ENCODE measurements at regions not wholly inside any gene's neighbourhood (a gene's known extent, or its start where the extent isn't known, plus 50 kb on each side); places are given as distances from the start of the nearest gene placed in this dataset.

- Histone ChIP-seq H3K4me1 (ENCODE audit: insufficient read depth, low read length) (no peaks in the 10 kb centered on the region), H3K36me3 (ENCODE audit: insufficient read depth, low read length) (no peaks in the 10 kb centered on the region), H3K79me2 (ENCODE audit: insufficient read depth, low read length) (no peaks in the 10 kb centered on the region), H3K9ac (ENCODE audit: low read length) (no peak overlapping the region), H3K27me3 (ENCODE audit: insufficient read depth, low read length) (no peaks in the 10 kb centered on the region), H3K4me2 (ENCODE audit: low read length) (no peak overlapping the region), H3K9me3 (ENCODE audit: insufficient read depth, low read depth, low read length) (no peaks in the 10 kb centered on the region), H3K27ac (ENCODE audit: low read depth, low read length) (no peak overlapping the region), H3K4me3 (ENCODE audit: insufficient read depth, low read depth, low read length) (no peak overlapping the region), H4K20me1 (ENCODE audit: insufficient read depth, low read length) (no peaks in the 10 kb centered on the region), H2AFZ (ENCODE audit: low read depth, low read length) (no peak overlapping the region)
- DNase-seq (ENCODE audit: low read depth) (no peak), FAIRE-seq (no peak)
- H3K27ac Mint-ChIP-seq (ENCODE audit: unreplicated experiment): no peak overlapping the region
- H3K9me3 Mint-ChIP-seq (ENCODE audit: unreplicated experiment): peaks cover 3% of the 10 kb centered on the region
- no peaks in the 10 kb centered on the region for H3K4me1 Mint-ChIP-seq (ENCODE audit: low read depth, unreplicated experiment)
- H3K36me3 Mint-ChIP-seq (ENCODE audit: low read depth, unreplicated experiment): no peaks in the 10 kb centered on the region
- H3K27me3 Mint-ChIP-seq (ENCODE audit: low read depth, unreplicated experiment): peaks cover 2% of the 10 kb centered on the region
- no peak overlapping the region for H3K4me3 Mint-ChIP-seq (ENCODE audit: unreplicated experiment)
- TF ChIP-seq EZH2 (IDR thresholded peaks at IDR 0.05; ENCODE audit: insufficient read depth, low read length) (no peak), CTCF (IDR thresholded peaks at IDR 0.05; ENCODE audit: insufficient read depth, low read depth, low read length) (no peak)
These were observed 408.4 kb upstream of the EPHA7 start for GRCh38 chr6:93827728-93828127.

GRCh38 chr6:93825950-93826349, 406.6 kb upstream of the EPHA7 start:
- Mint-ChIP-seq H3K27ac (ENCODE audit: unreplicated experiment) (no peak overlapping the region), H3K36me3 (ENCODE audit: low read depth, unreplicated experiment) (no peaks in the 10 kb centered on the region), H3K27me3 (ENCODE audit: low read depth, unreplicated experiment) (no peaks in the 10 kb centered on the region), H3K4me1 (ENCODE audit: low read depth, unreplicated experiment) (no peaks in the 10 kb centered on the region), H3K4me3 (ENCODE audit: unreplicated experiment) (no peak overlapping the region), H3K9me3 (ENCODE audit: unreplicated experiment) (no peaks in the 10 kb centered on the region)
- Histone ChIP-seq H4K20me1 (ENCODE audit: insufficient read depth, low read length) (no peaks in the 10 kb centered on the region), H3K9me3 (ENCODE audit: insufficient read depth, low read depth, low read length) (no peaks in the 10 kb centered on the region), H3K4me2 (ENCODE audit: low read length) (no peak overlapping the region), H3K79me2 (ENCODE audit: insufficient read depth, low read length) (no peaks in the 10 kb centered on the region), H2AFZ (ENCODE audit: low read depth, low read length) (no peak overlapping the region), H3K27ac (ENCODE audit: low read depth, low read length) (no peak overlapping the region), H3K36me3 (ENCODE audit: insufficient read depth, low read length) (no peaks in the 10 kb centered on the region), H3K9ac (ENCODE audit: low read length) (no peak overlapping the region), H3K27me3 (ENCODE audit: insufficient read depth, low read length) (no peaks in the 10 kb centered on the region), H3K4me1 (ENCODE audit: insufficient read depth, low read length) (no peaks in the 10 kb centered on the region), H3K4me3 (ENCODE audit: insufficient read depth, low read depth, low read length) (no peak overlapping the region)
- DNase-seq (ENCODE audit: low read depth) (no peak), FAIRE-seq (no peak)
- TF ChIP-seq CTCF (IDR thresholded peaks at IDR 0.05; ENCODE audit: insufficient read depth, low read depth, low read length) (no peak), EZH2 (IDR thresholded peaks at IDR 0.05; ENCODE audit: insufficient read depth, low read length) (no peak)

- Histone ChIP-seq H3K27ac (ENCODE audit: low read depth, low read length) (no peak overlapping the region), H2AFZ (ENCODE audit: low read depth, low read length) (no peak overlapping the region), H3K79me2 (ENCODE audit: insufficient read depth, low read length) (no peaks in the 10 kb centered on the region), H3K9ac (ENCODE audit: low read length) (no peak overlapping the region), H3K36me3 (ENCODE audit: insufficient read depth, low read length) (no peaks in the 10 kb centered on the region), H3K4me3 (ENCODE audit: insufficient read depth, low read depth, low read length) (no peak overlapping the region), H3K4me1 (ENCODE audit: insufficient read depth, low read length) (no peaks in the 10 kb centered on the region), H3K9me3 (ENCODE audit: insufficient read depth, low read depth, low read length) (no peaks in the 10 kb centered on the region), H3K27me3 (ENCODE audit: insufficient read depth, low read length) (no peaks in the 10 kb centered on the region), H3K4me2 (ENCODE audit: low read length) (no peak overlapping the region), H4K20me1 (ENCODE audit: insufficient read depth, low read length) (no peaks in the 10 kb centered on the region)
- H3K4me3 Mint-ChIP-seq (ENCODE audit: unreplicated experiment): no peak overlapping the region
- no peaks in the 10 kb centered on the region for H3K27me3 Mint-ChIP-seq (ENCODE audit: low read depth, unreplicated experiment)
- no peak overlapping the region for H3K27ac Mint-ChIP-seq (ENCODE audit: unreplicated experiment)
- no peaks in the 10 kb centered on the region for H3K4me1 Mint-ChIP-seq (ENCODE audit: low read depth, unreplicated experiment)
- DNase-seq (ENCODE audit: low read depth): no peak
- H3K36me3 Mint-ChIP-seq (ENCODE audit: low read depth, unreplicated experiment): no peaks in the 10 kb centered on the region
- TF ChIP-seq EZH2 (IDR thresholded peaks at IDR 0.05; ENCODE audit: insufficient read depth, low read length) (no peak), CTCF (IDR thresholded peaks at IDR 0.05; ENCODE audit: insufficient read depth, low read depth, low read length) (no peak)
- FAIRE-seq: no peak
- H3K9me3 Mint-ChIP-seq (ENCODE audit: unreplicated experiment): no peaks in the 10 kb centered on the region
These were observed 404.1 kb upstream of the EPHA7 start for GRCh38 chr6:93823489-93823888.

Measured in astrocyte (in vitro differentiated cells and primary cell).